ENCODE measurements at regions not wholly inside any gene's neighbourhood (a gene's known extent, or its start where the extent isn't known, plus 50 kb on each side); places are given as distances from the start of the nearest gene placed in this dataset.

- TF ChIP-seq POLR2AphosphoS5 (IDR thresholded peaks at IDR 0.05; ENCODE audit: borderline replicate concordance, low read depth, low read length): no peak
- TF ChIP-seq EZH2 (IDR thresholded peaks at IDR 0.05): no peak
These were observed 361.1 kb upstream of the IGFBP3 start for GRCh38 chr7:46282155-46282554.

Measured in SK-N-MC (cell line).